ENCODE measurements at regions not wholly inside any gene's neighbourhood (a gene's known extent, or its start where the extent isn't known, plus 50 kb on each side); places are given as distances from the start of the nearest gene placed in this dataset.
"Not testable (repeated sequence)": the region's sequence is repeated elsewhere in the genome, so short reads cannot be mapped to it uniquely, and the experiment has no call there.

DNA sequence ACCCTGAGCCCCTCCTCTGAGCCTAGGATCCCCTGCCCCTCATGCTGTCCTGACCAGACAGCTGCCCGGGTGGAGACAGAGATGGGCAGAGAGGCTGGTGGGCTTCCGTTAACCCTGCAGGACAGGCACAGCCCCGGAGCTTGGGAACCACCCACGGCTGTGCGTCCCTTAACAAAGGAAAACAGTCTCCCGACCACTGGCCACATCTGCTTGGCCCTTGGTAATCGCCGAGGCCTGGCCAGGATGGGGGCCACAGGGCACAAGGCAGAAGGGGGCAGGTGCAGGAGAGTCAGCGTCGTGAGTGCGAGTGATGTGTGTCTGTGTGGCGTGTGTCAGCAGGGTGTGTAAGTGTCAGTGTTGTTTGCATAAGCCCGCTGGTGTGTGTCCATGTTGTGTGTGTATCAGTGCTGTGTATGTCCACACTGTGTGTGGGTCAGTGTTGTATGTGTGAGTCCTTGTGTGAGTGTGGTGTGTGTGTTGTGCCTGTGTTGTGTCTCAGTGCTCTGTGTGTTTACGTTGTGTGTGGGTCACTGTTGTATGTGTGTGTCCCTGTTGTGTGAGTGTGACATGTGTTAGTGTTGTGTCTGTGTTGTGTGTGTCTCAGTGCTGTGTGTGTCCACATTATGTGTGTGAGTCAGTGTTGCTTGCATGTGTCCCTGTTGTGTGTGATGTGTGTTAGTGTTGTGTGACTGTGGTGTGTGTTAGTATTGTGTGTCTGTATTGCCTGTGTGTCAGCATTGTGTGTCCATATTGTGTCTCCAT, 369.5 kb downstream of the BRD1 start:
- no peak for DNase-seq (ENCODE audit: low spot score)

DNA sequence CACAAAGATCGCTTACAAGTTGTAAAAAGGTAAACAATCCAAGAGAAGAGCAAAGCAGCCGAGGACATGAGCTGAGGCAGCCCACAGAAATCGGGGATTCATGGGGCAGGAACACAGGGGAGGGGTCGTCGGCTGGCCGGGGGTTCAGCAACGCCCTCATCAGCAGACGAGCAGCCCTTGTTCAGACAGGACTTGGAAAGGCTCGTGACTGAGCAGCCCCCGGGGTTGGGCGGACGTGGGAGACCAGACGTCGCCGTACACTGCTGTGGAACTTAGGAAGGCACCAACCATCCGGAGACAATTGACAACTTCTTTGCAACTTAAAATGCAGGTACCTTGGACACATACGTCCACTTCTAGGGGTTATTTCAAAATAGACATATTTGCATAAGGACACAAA, 370.5 kb downstream of the BRD1 start:
- DNase-seq (ENCODE audit: low spot score): no peak

DNA sequence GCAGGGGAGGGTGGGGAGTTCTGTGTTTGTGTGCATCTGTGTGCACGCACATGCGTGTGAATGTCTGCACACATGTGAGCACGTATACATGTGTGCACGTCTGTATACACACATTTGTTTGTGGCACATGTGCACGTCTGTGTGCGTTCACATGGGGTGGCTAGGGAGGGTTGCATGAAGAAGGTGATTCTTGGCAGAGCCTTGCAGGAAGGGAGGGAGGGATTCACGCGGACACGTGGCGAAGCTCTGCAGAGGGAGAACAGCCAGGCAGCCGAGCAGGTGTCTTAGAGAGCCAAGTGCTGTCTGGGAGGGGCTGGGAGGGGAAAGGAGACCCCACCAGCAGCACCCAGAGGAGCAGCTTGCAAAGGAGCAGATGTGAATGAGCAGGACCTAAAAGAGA, 372.1 kb downstream of the BRD1 start:
- DNase-seq (ENCODE audit: low spot score): no peak

DNA sequence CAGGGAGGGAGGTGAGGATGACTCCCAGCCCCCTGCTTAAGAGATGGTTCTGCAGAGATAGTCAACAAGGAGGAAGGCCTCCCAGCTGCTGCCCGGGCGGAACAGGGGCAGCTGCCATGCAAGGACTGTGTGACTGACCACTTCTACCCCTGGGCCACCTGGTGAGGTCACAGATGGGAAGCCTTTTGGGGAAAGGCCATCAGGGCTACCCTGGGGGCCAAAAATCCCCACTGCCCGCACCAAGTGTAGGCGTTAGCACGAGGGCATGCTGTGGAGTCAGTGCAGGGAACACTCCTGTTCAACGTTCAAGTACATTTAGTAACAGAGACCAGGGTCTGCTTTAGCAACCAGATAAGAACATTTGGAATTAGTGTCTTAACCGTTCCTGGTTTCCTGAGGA, 372.9 kb downstream of the BRD1 start:
- no peak for DNase-seq (ENCODE audit: low spot score)

DNA sequence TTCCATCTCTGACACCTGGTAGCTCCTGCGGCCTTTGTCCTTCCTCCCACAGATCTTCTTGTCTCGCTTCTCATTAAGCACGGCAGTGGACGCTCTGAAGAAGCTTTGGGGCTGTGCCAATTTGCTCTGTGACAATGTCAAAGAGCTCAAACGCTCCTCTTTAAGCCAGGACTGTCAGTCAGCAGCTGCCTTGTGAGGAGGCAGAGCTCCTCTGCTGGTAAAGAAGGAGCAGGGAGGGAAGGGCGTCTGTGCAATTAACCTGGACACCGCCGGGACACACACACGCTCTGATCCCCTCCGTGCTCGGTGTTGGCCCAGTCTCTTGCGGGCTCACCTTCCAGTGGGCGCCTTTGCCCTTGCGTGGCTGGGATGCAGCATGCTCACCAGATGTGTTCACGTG, 373.9 kb downstream of the BRD1 start:
- DNase-seq (ENCODE audit: low spot score): no peak

DNA sequence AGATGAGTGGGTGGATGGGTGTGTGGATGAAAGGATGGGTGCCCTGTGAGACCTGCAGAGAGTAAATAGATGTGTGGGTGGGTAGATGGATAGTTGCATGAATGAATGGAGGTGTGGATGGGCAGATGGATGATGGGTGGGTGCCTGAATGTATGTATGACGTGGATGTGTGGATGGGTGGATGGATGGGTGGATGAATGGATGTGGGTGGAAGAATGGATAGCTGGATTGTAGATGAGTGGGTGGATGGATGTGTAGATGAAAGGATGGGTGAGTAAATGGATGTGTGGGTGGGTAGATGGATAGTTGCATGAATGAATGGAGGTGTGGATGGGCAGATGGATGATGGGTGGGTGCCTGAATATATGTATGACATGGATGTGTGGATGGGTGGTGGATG, 374.7 kb downstream of the BRD1 start:
- not testable (repeated sequence) for DNase-seq (ENCODE audit: low spot score)

DNA sequence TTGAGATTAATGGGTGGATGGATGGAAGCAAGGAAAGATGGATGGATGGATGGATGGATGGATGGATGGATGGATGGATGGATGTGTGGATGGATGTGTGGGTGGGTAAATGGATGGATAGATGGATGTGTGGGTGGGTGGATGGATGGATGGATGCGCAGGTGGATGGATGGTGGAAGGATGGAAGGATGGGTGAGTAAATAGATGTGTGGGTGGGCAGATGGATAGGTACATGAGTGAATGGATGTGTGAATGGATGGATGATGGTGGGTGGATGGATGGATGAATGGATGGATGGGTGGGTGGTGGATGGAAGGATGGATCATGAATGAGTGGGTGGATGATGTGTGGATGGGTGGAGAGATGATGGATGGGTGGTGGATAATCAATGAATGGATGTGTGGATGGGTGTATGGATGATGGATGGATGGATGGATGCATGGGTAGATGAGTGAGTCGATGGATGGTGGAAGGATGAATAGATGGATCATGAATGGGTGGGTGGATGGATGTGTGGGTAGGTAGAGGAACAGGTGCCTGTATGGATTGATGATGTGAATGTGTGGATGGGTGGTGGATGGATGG, 375.2 kb downstream of the BRD1 start:
- DNase-seq (ENCODE audit: low spot score): no peak

DNA sequence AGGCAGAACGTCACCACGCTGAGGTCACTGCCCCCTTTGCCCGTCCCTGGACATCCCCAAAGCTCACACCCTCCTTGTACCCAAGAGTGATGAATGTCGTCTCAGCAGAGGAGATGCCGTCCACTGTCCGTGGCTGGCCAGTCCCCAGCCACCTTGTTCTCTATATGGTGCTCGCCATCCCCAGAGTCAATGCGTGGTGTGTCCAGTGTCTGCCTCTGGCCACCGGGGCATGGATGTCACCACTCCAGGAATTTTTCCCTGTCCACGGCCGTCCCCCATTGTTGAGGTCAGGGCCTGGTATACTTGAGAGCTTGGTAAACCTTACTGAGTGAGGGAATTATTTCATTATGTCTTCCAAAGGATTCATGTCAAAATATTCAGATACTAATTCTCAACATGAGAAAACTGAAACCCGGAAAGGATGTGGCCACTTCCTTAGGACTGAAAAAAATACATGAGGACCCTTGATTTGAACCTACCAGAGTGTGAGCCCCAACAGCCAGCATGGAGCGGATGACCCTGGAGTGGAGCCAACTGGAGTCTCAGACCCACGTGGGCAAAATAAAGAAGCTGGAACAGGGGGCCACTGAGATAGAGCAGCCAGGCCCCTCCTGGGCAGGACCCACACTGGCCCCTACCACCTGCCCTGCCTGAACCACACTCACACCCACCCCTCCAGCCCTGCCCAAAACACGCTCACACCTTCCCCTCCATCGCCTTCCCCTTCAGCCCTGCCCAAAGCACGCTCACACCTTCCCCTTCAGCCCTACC, 376.4 kb downstream of the BRD1 start:
- no peak for DNase-seq (ENCODE audit: low spot score)

DNA sequence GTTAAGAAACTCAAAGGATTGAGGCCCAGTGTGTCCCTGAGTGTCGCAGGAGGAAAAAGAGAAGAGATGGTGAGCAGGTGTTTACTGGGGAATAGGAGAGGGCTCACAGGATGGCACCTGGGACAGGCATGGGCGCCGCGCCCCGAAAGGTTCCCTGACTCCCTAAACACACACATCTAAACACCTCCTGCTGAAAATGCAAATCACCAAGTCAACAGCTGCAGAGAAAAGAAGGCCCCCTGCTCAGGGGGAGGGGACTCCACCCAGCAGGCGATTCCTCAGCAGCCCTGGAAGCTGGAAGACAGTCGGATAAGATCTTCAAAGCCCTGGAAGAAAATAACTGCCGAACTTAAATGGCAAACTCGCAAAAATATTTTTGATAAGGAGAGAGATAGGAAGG, 377.2 kb downstream of the BRD1 start:
- DNase-seq (ENCODE audit: low spot score): no peak

DNA sequence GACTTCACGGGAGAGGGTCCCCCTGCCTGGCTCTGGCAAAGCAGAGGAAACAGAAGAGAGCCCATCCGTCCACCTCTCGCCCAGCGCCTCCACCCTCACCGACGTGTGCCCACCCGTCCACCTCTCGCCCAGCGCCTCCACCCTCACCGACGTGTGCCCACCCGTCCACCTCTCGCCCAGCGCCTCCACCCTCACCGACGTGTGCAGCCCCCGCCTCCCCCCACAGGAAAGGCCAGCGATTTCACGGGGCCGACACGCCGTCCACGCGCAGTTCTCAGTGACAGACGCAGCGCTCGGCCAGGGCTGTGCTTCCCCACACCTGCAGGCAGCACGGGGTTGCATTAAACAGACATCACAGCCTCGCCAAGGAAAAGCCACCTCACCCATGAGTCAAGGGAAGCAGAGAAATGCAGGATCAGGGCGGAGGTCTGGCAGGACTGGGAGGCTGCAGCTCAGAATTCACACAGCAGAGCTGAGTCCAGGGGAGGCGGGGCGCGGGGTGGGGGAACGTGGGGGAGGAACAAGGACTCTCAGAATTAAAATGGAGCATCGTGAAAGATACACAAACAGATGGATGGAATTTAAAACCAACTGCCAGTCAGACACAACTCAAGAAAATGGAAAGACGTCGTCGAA, 377.7 kb downstream of the BRD1 start:
- no peak for DNase-seq (ENCODE audit: low spot score)

DNA sequence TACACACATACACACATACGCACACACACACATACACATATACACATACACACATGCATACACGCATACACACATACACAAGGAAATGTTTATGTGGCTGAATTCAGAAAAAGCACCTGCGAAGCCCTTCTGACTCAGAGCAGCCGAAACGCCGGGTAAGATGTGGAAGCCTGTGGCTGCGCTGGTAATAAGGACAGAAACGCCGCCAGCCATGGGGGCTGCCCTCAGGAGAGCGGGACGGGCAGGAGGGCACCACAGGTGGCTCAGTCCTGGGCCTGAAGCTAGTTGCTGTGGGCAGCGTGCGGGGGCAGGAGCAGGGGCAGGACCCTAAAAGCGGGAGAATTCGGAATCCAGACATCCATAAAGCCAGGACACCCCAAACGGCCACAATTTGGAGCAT, 378.3 kb downstream of the BRD1 start:
- DNase-seq (ENCODE audit: low spot score): no peak

DNA sequence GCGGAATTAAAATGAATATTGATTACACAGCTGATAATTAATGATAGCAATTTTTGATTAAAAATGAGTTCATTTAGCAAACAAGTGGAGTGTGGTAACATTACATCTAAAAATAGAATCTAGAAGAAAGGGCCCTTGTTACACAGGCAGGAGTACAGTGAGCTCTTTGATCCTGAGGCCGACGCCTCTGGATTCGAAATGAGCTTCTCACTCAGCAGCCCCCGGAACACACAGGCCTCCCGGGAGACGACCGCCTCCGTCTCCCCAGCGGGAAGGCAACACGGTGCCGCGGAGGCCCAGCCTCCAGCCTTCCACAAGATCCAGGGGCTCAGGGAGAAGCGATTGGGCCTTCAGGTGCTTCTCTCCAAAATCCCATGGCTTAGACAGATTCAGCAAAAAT, 379.1 kb downstream of the BRD1 start:
- DNase-seq (ENCODE audit: low spot score): no peak

DNA sequence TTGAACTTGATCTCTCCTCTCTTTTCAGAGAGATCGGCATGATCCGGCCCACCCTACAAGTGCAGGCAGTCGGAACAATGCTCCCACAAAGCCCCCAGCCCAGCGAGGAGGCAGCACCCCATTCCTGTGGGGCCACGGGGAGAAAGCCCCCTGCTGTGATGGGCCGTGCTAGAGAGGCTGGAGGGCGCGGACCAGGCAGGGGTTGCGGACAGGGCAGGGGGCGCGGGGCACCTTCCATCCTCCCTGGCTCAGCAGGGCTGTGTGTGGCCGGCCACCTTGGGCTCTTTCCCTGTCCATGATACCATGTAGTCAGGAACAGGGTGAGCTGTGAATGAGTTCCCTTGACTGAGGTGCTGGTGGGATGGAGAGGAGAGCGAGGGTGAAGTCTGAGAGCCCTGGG, 379.8 kb downstream of the BRD1 start:
- DNase-seq (ENCODE audit: low spot score): no peak

DNA sequence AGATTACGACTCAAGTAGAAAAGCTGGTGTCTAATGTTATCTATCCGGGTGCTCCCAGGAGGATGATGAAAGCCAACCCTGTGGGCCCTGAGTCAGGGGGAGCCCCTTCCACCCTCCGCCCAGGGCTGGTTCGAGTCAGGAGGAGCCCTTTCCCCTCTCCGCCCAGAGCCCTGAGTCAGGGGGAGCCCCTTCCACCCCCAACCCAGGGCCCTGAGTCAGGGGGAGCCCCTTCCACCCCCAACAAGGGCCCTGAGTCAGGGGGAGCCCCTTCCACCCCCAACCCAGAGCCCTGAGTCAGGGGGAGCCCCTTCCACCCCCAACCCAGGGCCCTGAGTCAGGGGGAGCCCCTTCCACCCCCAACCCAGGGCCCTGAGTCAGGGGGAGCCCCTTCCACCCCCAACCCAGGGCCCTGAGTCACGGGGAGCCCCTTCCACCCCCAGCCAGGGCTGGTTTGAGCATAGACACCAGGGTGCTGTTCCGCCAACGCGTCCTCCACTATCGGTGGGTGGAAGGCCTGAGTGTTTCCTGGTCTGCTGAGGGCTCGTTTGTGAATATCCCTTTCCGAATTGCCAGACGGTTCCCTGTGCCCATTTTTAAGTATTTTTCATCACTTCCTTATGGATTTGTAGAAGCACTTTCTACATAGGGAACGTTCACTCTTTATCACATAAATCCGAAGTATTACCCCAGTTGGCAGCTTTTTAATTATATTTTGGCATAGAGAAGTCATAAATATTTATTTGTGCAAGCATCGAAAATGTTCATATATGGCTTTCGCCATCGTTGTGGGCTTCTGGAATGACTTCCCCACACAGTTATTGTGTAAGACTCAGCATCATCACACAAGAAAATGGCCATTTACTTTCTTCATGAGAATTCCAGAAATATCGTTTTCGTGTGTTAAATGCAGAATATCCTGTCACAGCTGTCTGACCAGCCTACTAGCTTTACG, 380.6 kb downstream of the BRD1 start:
- DNase-seq (ENCODE audit: low spot score): no peak

DNA sequence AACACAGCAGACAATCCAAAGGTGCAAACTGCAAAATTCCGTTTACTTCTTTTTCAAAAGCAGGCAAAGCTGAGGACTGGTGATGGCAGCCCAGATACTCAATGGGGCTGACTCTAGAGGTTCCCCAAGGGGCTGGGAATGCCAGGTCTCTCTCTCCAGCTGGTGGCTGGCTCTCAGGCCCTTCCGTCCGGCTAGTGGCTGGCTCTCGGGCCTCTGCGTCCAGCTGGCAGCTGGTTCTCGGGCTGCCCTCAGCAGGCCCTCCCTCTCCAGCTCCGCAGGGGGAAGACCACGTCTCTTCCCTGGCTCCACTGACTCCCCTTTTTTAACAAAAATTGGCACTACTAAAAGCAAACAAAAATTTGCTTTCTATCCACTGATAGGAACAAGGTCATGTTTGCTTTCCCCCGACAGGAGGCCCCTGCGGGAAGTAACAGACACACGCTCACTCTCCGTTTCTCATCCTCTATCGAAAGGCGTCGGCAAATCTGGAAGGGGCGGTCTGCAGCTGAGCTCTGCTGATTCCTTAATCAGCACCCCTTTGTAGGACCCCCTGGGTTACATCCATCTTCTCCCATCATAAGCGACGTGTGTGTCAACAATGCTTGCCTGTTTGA, 381.4 kb downstream of the BRD1 start:
- DNase-seq (ENCODE audit: low spot score): no peak

DNA sequence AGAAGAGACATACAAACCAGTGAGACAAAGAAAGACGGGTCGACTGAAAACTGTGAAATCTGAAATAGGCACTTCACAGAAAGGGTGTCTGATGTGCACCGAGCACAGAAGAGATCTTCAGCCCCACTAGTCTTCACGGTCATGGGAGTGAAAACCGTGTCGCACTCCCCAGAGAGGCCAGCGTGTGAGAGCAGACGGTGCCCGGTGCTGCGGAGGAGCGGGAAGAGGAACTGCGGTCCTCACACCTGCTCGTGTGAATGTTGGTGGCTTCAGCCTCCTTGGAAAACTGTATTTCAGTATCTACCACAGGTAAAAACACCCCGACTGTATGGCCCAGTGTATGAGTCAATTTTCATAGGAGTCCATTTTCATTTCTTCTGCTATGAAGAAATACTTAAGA, 382.9 kb downstream of the BRD1 start:
- no peak for DNase-seq (ENCODE audit: low spot score)

DNA sequence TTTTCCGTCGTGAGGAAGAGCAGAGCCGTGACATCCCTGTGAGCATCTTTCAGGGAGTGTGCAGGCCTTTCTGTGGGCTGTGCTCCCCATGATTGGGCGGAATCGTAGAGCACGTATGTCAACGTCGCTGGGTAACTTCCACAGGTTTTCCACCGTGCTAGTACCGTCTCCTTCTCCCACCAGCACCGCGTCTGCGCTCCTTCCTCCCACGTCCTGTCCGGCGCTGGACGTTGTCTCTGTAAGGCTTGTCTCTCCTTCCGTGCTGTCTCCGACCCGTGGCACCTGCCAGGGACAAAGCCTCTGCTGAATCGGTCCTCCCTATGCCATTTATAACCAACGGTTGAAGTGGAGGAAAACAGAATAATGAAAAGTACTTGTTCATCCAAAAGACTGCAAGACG, 386.7 kb downstream of the BRD1 start:
- no peak for DNase-seq (ENCODE audit: low spot score)

DNA sequence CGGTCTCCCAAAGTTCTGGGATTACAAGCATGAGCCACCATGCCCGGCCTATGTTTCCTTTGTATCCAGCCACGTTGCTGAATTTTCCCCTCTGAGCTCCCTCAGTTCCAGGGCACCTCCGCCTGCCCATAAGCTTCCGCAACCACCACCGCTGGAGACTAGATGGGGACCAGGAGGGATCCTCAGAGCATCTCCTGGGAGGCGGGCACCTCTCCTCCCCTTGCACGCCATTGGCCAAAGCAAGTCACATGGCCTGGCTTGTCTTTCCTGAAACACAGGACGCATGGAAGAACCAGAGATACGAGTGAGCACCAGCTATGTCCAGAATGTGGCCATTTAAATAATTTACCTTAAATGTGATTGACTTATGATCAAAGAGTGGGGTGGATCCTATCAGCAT, 388.3 kb downstream of the BRD1 start:
- no peak for DNase-seq (ENCODE audit: low spot score)

DNA sequence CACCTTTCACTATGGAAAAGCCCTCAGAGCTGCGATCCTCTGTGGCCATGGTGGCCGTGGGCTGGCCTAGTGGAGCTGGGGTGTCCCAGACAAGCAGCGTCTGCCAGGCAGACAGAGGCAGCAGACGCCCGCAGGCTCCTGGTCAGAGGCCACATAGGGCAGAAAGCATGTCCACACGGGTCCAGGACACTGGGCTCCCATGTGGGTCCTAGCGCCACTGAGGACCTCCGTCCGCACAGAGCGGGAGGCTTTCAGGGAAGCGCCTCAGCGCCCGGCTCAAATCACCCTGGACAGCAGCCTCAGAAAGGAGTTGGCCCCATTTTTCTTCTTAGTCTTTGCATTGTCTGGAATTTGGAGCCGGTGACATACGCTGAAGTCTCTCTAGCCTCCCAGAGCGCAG, 389.7 kb downstream of the BRD1 start:
- DNase-seq (ENCODE audit: low spot score): no peak

DNA sequence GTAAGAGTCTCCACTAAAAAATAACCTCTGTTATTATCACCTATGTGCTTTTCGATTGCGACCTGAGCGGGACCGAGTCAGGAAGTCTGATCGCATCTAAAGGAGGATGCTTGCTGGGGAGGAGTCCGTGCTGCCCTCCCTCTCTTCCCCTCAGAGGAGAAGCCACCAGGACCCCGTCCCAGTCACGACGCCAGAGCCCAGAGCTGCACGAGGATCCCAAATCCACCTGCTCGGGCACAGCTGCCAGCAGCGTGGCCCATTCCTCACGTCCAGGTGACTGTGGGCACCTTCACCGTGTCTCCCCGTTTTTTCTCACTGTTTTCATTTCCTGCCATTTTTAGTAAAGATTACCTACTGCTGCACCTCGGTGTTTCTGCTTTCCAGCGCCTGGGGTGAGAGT, 390.3 kb downstream of the BRD1 start:
- no peak for DNase-seq (ENCODE audit: low spot score)

DNA sequence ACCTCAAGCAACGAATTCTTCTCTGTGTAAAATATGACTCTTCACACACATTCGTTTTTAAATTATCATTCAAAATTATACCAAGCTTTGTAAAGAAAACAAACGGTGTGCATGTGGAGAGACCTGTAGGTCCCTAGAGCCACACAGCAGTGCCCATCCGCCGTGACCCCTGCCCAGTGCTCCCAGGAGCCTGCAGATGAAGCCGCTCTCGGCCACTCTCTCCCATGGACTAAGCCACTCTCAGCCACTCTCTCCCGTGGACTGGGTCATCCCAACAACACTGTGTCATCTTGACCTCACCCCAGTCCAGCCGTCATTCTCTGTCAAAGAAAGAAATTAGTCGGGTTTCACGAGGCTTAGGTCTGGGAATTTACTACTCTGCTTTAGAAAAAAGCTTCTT, 391.6 kb downstream of the BRD1 start:
- DNase-seq (ENCODE audit: low spot score): no peak

All from CD4-positive, alpha-beta T cell treated with Interleukin-2 at 100 ng/mL for 4 hours (primary cell).